OCI-LY1 (cell line): ENCODE measurements at regions not wholly inside any gene's neighbourhood (a gene's known extent, or its start where the extent isn't known, plus 50 kb on each side); places are given as distances from the start of the nearest gene placed in this dataset.

Experiments used
- H2AFZ ChIP-seq: fragments of 200-600 bp; sonication (generic), shearing (Covaris generic); 2 replicates; pipeline ENCODE4 v1.6.0; 2014; ENCODE audit warnings: antibody characterized with exemption, mild to moderate bottlenecking, low read length
- H3F3A ChIP-seq: fragments of 200-600 bp; sonication (generic), shearing (Covaris generic); 2 replicates; pipeline ENCODE4 v1.6.0; 2014; ENCODE audit warnings: mild to moderate bottlenecking, antibody characterized with exemption, low read length, moderate library complexity; ENCODE audit not compliant: insufficient read depth
- H3K27ac ChIP-seq: fragments of 200-600 bp; sonication (generic); 2 replicates; pipeline ENCODE4 v1.5.1; 2014; ENCODE audit warnings: low read length, mixed run types, mild to moderate bottlenecking, low read depth; ENCODE audit not compliant: poor library complexity, severe bottlenecking
- H3K27me3 ChIP-seq: fragments of 200-600 bp; sonication (generic); 2 replicates; pipeline ENCODE4 v1.6.0; 2014; ENCODE audit warnings: antibody characterized with exemption, mild to moderate bottlenecking, low read length, moderate library complexity; ENCODE audit not compliant: insufficient read depth
- H3K36me3 ChIP-seq: fragments of 200-600 bp; sonication (generic); 2 replicates; pipeline ENCODE4 v1.6.1; 2014; ENCODE audit warnings: mild to moderate bottlenecking, antibody characterized with exemption, low read length, moderate library complexity, mixed read lengths; ENCODE audit not compliant: insufficient read depth
- H3K4me1 ChIP-seq: fragments of 200-600 bp; sonication (generic); 2 replicates; pipeline ENCODE4 v1.5.1; 2014; ENCODE audit warnings: mild to moderate bottlenecking, low read length, moderate library complexity; ENCODE audit not compliant: insufficient read depth, severe bottlenecking
- H3K4me2 ChIP-seq: fragments of 200-600 bp; sonication (generic), shearing (Covaris generic); 2 replicates; pipeline ENCODE4 v1.6.1; 2014; ENCODE audit warnings: low read length
- H3K4me3 ChIP-seq: fragments of 200-600 bp; sonication (generic); 2 replicates; pipeline ENCODE4 v1.5.1; 2014; ENCODE audit warnings: low read length, low read depth, mild to moderate bottlenecking, mixed read lengths; ENCODE audit not compliant: poor library complexity, severe bottlenecking
- H3K79me2 ChIP-seq: fragments of 200-600 bp; shearing (Covaris generic); 2 replicates; pipeline ENCODE4 v1.6.1; 2016; ENCODE audit warnings: mixed run types, low read length, mixed read lengths; ENCODE audit not compliant: insufficient read depth
- H3K9ac ChIP-seq: fragments of 200-600 bp; sonication (generic), shearing (Covaris generic); 2 replicates; pipeline ENCODE4 v1.6.1; 2014; ENCODE audit warnings: mild to moderate bottlenecking, low read length, mixed read lengths
- H3K9me2 ChIP-seq: fragments of 200-600 bp; sonication (generic), shearing (Covaris generic); 2 replicates; pipeline ENCODE4 v1.6.1; 2014; ENCODE audit warnings: low read depth, mild to moderate bottlenecking, low read length, mixed read lengths
- H3K9me3 ChIP-seq: fragments of 200-600 bp; shearing (Covaris generic); 2 replicates; pipeline ENCODE4 v1.6.1; 2014; ENCODE audit warnings: low read length, mixed read lengths
- H4K20me1 ChIP-seq: fragments of 200-600 bp; sonication (generic), shearing (Covaris generic); 2 replicates; pipeline ENCODE4 v1.6.0; 2016; ENCODE audit warnings: mild to moderate bottlenecking, low read length; ENCODE audit not compliant: insufficient read depth
- CTCF ChIP-seq: fragments of 200-600 bp; sonication (generic), shearing (Covaris generic); IDR thresholded peaks from 2 replicates; pipeline ENCODE4 v1.5.1; 2017; ENCODE audit warnings: mild to moderate bottlenecking, antibody characterized with exemption, low read length, moderate library complexity, mixed read lengths
- EZH2 ChIP-seq: fragments of 200-600 bp; sonication (generic), shearing (Covaris generic); IDR thresholded peaks from 2 replicates; pipeline ENCODE4 v1.8.0; 2017; ENCODE audit warnings: borderline replicate concordance, mixed run types, mild to moderate bottlenecking, antibody characterized with exemption, low read length, moderate library complexity, mixed read lengths

GRCh38 chr3:189070965-189071364 is 100.8 kb upstream of the TPRG1 start:
- no peaks in the 10 kb centered on the region for H3F3A ChIP-seq
- no peak overlapping the region for H3K4me2 ChIP-seq

GRCh38 chr3:189071446-189071845 is 100.3 kb upstream of the TPRG1 start:
- Histone ChIP-seq H3K9ac (no peak overlapping the region), H3K27me3 (no peaks in the 10 kb centered on the region), H3F3A (no peaks in the 10 kb centered on the region), H3K79me2 (no peaks in the 10 kb centered on the region), H2AFZ (no peak overlapping the region), H3K9me3 (no peaks in the 10 kb centered on the region), H4K20me1 (no peaks in the 10 kb centered on the region), H3K36me3 (no peaks in the 10 kb centered on the region), H3K27ac (no peak overlapping the region), H3K4me1 (no peaks in the 10 kb centered on the region), H3K9me2 (no peaks in the 10 kb centered on the region), H3K4me2 (no peak overlapping the region), H3K4me3 (no peak overlapping the region)
- TF ChIP-seq CTCF = no peak
- TF ChIP-seq EZH2 = no peak

More at GRCh38 chr3:189070965-189071364, 100.8 kb upstream of the TPRG1 start:
- no peak for TF ChIP-seq EZH2
- TF ChIP-seq CTCF = no peak
- Histone ChIP-seq H3K27ac (no peak overlapping the region), H3K9me2 (no peaks in the 10 kb centered on the region), H3K27me3 (no peaks in the 10 kb centered on the region), H3K4me3 (no peak overlapping the region), H2AFZ (no peak overlapping the region), H3K79me2 (no peaks in the 10 kb centered on the region), H3K9ac (no peak overlapping the region), H3K9me3 (no peaks in the 10 kb centered on the region), H4K20me1 (no peaks in the 10 kb centered on the region), H3K4me1 (no peaks in the 10 kb centered on the region), H3K36me3 (no peaks in the 10 kb centered on the region)

- Histone ChIP-seq H3K4me2 (no peak overlapping the region), H3K9me2 (no peaks in the 10 kb centered on the region), H2AFZ (no peak overlapping the region), H3K9me3 (no peaks in the 10 kb centered on the region), H3K27ac (no peak overlapping the region), H3K9ac (no peak overlapping the region), H3K79me2 (no peaks in the 10 kb centered on the region), H3K36me3 (no peaks in the 10 kb centered on the region), H3K4me3 (no peak overlapping the region), H3K27me3 (no peaks in the 10 kb centered on the region), H3F3A (no peaks in the 10 kb centered on the region), H4K20me1 (no peaks in the 10 kb centered on the region), H3K4me1 (no peaks in the 10 kb centered on the region)
- TF ChIP-seq CTCF = no peak
- TF ChIP-seq EZH2 = no peak
Observed at GRCh38 chr3:189076449-189076848, 95.3 kb upstream of the TPRG1 start.
